Cerebellar nuclear complex (tissue), 1 donor: ENCODE measurements at regions not wholly inside any gene's neighbourhood (a gene's known extent, or its start where the extent isn't known, plus 50 kb on each side); places are given as distances from the start of the nearest gene placed in this dataset.

Experiments
- DNase-seq, 2 experiments: peaks; one replicate each; lab custom pipeline; 2025; lab: John Stamatoyannopoulos, UW

DNA sequence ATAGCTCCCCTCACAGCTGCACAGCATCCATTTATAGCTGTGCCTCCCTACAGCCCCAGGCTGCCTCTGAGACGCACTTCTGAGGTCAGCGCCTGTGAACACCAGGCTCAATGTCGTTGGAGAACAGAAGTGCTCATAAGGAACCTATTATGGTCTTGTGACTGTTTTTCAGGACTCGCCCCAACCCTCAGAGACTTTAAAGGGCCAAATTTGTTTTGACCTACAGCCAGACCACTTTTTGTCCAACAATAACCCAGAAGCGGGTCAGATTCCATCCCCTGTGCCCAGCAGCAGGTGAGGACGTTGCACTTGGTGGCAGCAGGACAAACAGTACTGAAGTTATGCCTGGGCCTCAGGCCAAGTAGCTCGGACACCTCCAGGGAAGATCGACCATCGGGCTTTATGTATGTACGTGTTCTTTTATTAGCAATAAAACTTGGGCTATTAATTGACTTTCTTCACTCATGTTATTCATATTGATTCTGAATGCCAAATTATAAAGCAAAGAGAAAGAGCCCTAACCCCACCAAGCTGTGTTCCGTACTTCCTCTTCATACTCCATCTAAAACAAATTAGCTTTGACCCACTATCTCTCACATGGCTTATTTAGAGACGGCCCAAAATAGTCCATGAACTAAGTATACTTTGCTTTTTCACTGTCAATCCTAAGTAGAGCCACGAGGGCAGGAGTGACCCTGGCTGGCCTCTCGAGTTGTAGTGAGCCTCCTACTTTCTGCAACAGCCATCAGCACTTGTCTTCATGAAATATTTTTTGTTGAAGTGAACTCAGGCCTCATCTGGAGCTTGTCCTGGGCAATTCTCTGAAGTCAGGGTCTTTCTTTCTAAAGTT, 92.3 kb upstream of the PAX6 start:
- no peak for DNase-seq

DNA sequence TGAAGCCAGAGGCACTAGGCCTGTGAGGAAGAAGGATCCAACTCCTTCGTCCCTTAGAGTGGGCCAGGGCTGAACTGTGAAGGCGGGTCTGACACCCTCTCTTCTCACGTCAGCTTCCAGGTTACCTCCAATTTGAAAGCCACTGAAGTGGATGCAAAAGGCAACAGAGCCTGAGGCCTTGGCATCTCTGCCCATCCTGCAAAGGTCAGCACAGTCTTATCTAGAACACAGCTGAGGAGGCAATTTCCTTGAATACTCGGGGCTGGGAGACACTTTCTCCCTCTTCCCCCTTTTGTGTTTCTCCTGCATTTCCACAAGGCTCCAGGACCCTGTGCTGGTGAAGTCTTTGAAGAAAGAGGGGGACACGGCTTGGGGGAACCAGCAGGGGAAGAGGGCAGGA, 91.6 kb upstream of the PAX6 start:
- no peak for DNase-seq

DNA sequence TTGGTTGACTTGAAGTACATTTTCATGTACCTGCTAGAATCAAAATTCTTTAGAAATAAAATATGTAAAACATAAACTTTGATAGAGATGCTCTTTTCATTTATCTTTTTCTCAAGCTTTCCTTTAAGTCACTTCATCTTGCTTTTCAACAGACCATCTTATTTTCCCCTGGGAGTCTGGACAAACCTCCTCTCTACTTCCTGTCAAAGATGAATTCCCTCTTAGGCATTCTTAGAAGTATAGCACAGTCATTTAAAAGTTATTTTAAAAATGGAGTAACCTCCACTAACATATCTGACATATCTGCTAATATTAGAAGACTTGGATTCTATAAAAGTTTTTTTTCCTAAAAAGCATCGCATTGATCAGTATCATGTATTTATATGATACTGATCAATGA, 84.8 kb upstream of the PAX6 start:
- no peak for DNase-seq

DNA sequence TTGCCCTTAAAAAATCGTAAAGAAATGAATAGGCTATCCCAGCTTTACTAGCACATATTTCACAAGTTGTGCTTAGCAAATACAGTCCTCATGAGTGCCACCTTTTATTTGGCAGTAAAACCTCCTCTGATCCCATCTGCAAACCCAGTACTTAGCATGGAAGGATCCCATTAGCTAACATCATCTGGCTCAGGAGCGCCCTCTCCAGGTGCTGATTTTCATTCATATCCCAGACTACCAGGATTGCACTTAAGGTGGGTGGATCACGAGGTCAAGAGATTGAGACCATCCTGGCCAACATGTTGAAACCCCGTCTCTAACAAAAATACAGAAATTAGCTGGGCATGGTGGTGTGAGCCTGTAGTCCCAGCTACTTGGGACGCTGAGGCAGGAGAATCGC, 76.1 kb upstream of the PAX6 start:
- DNase-seq, result no peak

DNA sequence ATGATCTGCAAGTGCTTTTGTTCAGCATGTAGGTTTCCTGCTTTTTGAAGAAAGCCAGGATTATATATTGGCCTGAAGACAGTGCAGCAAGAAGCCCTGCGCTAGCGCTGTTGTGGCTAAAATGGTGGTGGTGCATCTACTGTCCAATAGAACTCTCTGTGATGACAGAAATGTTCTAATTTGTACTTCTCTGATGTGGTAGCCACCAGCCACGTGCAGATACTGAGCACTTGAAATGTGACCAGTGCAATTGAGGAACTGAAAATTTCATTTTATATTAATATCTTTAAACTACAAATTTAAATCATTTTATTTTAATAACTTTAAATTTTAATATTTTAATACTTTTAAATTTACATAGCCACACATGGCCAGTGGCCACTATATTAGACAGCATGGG, 73.0 kb upstream of the PAX6 start:
- DNase-seq, result no peak

DNA sequence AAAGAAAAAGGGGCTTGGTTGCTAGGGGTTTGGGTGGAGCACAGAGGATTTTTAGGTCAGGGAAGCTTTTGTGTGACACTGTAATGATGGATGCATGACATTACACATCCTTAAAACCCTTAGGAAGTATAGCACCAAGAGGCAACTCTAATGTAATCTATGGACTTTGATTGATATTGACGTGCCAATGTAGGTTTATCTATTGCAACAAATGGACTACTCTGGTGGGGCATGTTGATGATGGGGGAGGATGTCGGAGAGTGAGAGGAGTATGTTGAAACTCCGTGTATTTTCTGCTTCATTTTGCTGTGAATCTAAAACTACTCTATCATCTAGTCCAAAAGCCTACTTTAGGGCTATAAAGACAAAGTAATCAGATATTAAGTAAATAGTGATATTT, 72.3 kb upstream of the PAX6 start:
- no peak for DNase-seq

DNA sequence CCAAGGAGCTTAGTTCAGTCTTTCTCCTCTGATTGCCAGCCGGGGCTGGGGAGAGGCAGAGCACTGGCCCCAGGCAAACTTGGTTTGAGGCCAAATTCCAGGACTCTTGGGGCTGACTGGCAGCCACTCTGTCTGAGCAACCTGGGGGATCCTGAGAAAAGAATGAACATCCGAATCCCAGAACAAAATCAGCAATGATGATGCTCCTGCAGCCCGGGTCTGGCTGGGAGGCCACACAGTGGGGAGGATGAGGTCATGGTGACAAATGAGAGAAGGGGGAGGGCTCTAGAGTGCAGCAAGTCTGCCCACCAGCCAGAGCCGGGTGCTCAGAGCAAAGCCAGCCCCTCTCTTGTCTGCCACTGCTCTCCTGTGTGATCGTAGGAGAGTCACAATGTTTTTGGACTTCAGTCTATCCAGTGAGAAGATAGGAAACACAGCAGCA, 71.8 kb upstream of the PAX6 start:
- no peak for DNase-seq

DNA sequence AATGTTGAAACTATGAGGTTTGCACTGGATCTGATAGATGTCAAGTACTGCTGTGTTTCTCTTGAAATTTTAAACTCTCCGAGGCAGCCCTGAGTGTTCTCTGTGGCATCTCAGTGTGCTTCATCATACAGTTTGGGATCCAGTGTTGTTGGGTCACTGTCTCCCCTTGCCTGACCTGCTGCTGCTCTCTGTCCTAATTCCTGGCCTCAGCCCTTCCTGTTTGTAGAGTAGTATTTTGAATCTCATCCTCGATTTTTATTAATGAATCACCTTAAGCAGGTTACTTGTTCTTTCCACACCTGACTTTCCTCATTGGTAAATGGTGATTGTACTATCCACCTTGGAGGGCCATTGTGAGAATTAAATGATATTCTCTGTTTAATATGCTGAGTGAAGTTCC, 70.7 kb upstream of the PAX6 start:
- no peak for DNase-seq

DNA sequence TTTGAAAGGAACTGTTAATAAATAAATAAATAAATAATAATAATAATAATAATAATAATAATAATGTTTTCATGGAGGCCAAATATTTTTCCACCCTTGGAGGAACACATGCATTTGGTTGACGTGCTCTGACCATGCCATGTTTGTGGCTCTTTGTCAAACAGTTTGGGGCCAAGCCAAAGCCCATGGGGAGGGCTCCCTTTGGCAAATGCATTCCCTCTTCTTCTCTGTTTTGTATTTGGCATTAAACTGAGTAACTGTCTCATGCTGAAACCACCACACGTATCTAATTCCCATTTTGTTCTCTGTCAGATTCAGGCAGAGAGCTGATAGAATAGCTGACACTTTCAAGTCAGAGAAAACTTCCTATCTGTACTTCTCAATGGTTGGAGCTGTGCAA, 68.6 kb upstream of the PAX6 start:
- no peak for DNase-seq

DNA sequence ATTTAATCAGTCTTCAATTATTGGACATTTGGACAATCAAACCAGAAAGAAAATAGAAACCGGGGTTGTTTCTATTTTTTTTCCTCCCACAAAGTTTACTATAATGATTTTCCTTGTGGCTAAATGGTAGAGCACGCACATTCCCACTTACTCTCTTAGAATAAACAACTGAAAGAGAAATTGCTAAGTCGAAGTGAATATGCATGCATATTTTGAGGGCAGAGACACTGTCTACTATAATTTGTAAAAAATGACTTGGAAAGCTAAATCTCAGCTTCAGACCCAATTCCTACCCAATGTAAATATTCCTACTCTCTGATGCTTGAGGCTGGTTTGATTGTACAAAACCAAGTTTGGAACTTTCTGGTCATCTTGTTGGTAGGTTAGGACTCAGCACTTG, 66.7 kb upstream of the PAX6 start:
- DNase-seq, result no peak

DNA sequence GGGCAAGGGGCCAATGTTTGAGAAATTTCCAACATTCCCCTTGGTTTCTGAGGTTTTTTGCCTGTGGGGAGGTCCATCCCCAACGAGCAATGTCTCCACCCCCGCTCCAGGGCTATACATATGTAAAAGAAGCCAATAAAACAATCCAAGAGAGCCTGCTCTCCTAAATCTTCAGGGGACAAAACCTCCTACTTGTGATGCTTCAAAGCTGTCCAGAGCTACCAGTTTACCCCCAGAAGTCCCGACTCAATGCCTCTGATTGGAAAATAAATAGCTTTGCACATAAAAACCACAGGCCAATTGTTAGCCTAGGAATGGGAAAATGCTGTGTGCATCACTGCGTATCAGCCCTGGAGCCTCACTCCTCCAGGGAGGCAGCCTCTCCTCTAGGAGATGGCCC, 66.0 kb upstream of the PAX6 start:
- no peak for DNase-seq

DNA sequence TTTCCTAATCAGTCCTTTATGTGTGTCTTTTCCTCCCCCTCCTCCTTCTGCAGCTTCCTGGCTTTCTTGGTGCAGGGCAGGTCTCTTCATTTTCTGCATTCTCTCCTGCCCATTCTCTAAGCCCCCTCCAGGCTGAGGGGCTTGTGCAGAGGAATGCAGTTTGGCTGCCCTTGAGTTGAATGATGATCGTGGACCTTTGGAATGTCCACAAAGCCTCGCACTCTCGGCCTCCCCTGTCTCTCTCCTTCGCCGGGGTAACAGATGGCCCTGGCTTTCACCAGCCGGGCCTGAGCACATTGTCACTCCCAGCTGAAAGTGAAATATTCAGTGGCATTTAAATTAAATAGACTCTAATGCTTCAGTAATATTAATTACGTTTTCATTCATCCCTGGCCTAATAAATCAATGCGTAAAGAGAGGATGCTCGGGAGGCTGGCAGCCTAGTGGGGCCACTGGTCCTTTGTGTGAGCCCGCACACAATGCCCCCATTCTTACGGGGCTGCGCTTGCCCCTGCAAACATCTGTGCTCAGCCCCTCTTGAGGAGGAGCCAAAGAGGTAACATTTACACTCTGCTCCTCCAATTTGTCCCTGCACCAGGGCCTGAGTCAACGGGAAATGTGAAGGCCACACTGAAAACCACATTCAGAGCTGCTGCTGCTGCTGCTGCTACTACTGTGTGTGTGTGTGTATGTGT, 64.9 kb upstream of the PAX6 start:
- no peak for DNase-seq

DNA sequence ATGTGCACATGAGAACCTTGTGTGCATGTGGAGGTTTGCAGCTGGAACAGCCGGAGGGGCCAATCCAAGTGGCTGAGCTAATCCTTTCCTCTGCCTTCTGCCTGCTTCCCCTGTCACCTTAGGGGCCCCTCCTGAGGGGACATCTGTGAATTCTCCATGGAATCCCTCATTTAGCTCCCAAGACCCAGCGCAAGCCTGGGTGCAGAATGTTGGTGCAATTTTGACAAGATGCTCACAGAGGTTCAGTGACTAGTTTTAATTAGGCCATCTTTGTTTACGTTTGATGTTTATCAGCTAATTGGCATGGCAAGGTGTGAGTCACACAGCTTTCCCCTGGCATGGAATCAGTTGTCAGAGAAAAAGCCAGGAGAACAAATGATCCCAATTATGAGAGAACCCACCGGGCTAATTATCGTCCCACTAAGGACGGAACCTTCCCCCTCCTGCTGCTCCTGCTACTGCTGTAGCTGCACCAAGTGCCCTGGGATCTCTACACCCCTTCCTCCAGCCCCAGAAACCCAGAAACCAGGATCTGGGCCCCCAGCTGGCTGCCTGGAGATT, 63.6 kb upstream of the PAX6 start:
- DNase-seq, result no peak

DNA sequence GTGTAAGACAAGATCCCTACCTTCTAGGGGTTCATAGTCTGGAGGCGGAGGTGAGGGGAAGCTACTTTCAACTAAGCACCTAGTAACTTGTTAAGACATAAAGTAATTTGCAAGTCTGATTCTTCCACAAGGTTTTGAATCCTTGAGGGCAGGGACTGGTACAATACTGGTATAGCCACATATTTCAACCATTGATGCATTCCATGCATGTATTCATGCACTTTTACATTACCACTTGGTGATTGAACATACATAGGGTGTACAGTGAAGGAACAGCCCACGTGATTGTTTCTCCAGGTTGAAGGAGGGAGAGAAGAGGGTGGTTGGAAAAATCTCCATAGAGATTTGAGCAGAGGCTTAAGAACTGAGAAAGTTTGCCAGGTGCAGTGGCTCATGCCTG, 62.0 kb upstream of the PAX6 start:
- no peak for DNase-seq

DNA sequence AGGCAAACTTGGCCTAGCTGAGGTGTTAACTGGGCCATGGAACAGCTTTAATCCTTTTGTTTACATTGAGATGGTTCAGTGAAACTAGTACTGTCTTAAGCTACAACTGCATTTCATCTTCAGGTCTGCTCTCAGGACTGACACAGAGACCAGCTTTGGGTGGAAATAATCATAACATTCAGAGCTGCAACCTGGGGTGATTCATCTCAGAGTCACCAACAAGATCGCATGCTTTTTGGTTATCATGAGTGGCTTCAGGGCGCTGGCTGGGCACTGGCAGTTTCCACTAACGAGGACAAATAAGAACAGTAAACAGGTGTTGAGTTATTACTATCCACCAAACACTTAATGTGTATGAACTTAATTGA, 60.9 kb upstream of the PAX6 start:
- DNase-seq, result no peak

DNA sequence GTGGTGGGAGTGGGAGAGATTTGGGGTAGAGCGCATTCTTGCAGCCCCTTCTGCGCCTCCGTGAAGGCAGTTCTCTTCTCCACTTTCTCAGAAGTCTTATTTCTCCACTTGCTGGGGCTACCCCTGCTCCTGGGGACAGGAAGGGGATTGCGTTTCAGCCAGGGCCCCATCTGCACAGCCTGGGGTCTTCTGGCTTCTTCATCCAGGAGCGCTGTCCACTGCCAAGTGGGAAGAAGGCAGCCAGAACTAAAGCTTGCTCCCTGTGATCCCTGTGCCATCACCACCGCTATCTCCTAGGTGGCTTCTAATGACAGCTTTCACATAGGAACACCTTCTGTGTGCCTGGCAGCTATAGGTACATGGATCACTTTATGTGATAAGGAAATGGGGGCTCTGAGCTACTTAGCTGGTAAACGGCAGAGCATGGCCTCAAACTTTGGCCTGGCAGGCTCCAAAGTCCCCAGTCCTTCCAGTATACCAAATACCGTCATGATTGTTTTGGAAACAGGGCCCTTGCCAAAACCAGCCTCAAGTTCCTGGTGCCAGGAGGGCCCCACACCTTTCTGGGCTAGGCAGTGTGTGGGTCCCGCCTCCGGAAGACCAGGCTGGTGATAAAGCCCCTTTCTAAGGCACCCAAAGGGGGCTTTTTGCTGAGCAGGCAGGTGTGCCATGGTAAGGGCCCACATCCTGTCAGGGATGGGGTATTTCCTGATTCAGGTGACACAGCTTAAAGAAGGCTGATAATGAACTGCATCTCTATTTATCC, 60.4 kb upstream of the PAX6 start:
- no peak for DNase-seq

DNA sequence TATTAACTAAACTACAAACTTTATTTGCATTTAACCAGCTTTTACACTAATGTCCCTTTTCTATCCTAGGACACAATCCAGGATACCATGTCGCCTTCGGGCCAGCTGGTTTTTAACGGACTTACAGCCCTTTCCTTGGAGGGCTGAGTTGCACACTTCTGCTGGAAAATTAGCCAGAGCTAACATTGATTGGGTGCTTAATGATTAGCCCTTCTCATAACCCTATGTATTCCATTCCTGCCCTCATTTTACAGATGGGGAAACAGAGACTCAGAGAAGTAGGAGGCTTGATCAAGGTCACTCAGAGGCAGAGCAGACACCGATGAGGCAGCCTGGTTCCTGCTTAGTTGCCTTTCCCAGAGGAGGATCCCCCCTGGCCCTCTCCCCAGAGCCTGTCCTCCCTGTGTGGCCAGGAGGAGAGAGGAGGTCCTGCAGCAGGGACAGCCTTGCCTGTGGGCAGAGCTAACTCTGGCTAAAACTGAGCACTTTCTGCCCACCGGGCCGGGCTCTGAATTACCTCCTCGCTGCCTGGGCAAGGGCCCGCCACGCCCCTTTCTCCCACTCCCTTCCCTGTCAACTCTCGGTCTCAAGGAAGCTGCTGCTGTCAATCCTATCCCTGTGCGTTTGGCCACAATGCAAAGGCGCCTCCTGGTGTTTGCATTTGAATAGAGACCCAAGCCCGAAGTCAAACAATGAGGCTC, 59.6 kb upstream of the PAX6 start:
- DNase-seq, result no peak

DNA sequence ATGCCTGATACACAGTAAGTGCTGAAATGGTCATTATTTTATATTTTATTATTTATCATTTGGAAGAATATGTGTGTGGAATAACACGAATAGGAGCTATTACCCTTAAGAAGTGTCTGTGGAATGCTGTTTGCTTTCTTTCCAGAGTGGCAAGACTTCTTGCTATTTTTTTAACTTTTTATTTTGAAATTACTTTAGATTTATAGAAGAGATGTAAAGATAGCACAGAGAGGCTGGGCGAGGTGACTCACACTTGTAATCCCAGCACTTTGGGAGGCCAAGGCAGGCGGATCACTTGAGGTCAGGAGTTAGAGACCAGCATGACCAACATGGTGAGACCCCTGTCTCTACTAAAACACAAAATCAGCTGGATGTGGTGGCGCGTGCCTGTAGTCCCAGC, 58.9 kb upstream of the PAX6 start:
- DNase-seq, result no peak

DNA sequence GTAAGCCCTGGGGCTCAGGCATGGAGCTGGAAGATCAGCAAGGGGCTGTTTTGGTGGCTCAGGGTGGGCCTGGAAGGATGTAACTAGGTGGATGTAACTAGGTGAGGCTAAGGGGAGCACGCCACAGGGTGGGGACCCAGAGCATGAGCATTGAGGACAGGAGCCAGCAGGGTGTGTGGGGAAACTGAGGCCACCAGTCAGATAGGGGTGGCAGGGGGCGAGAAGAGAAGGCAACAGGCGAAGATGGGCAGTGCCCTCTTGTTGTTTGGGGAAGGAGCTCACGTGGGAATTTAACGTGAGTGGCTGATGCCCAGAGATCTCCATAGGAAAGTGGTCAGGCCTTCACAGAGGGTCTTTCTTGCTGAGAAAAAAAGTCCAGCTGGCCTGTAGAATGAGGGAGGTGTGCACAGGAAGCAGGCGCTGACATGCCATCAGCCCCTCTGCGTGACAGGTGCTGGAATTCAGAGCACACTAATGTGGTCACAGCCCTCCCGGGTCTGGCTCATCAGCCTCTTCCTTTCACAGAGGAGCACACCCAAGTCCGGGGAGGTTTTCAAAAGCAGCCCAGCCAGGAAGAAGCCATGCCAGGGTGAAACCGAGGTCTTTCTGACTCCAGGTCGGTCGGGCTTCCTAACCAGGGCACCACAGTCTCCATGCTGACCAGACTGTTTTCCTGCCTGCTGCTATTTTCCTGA, 54.6 kb upstream of the PAX6 start:
- no peak for DNase-seq

DNA sequence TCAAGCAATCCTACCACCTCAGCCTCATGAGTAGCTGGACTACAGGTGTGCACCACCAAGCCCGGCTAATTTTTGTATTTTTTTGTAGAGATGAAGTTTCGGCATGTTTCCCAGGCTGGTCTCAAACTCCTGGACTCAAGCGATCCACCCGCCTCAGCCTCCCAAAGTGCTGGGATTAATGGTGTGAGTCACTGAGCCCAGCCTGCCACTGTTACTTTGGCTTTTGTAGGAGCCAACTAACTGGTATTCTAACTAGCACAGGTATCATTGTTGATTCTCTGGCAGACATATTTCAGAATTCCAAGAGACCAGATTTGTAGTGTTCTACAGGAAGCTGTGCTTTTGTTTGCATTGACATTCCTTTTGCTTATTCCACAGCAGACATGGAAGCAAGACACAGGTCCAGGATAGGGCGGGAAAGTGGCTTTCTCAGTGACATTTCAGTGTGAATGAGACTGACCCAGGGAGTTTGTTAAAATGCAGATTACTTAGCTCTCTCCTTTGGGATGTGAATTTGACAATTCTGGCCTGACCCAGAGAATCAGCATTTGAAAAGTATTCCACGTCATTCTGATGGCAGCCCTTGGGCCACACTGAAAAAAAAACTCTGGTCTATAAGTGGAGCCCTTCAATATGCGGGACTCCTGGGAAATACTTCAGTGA, 52.2 kb upstream of the PAX6 start:
- DNase-seq, result no peak

DNA sequence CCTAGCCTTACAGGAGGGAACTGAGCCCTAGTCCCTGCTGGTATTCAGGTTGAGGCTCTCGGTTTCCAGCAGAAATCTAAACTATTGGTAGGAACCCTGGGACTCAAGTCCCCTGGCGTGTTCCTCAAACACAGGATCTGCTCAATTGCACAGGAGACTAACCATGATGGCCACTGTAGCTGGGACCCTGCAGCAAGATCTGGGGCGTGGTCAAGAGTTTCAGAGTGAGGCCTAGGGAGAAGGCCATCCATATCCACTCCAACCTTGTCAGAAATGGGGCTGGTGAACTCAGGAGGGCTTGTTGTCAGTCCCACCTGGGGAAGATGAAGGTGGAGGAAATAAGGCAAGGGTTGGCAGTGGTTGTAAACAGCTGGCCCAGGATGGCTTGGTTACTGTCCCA, 49.9 kb upstream of the PAX6 start:
- no peak for DNase-seq
